ENCODE measurements at regions not wholly inside any gene's neighbourhood (a gene's known extent, or its start where the extent isn't known, plus 50 kb on each side); places are given as distances from the start of the nearest gene placed in this dataset.
"Not testable (repeated sequence)": the region's sequence is repeated elsewhere in the genome, so short reads cannot be mapped to it uniquely, and the experiment has no call there.

GRCh38 chr5:107067395-107067794 lies 603.3 kb downstream of the EFNA5 start:
- DNase-seq, result no peak

- no peak for DNase-seq
Observed at GRCh38 chr5:107063511-107063910, 607.2 kb downstream of the EFNA5 start.

GRCh38 chr5:107058803-107059202 lies 611.9 kb downstream of the EFNA5 start:
- DNase-seq, result no peak

- no peak for DNase-seq
Observed at GRCh38 chr5:107058235-107058634, 612.5 kb downstream of the EFNA5 start.

- no peak for DNase-seq
Observed at GRCh38 chr5:107056278-107056677, 614.5 kb downstream of the EFNA5 start.

- no peak for DNase-seq
Observed at GRCh38 chr5:107047048-107047447, 623.7 kb downstream of the EFNA5 start.

- no peak for DNase-seq
Observed at GRCh38 chr5:107043665-107044064, 627.1 kb downstream of the EFNA5 start.

GRCh38 chr5:107040907-107041306 lies 629.8 kb downstream of the EFNA5 start:
- DNase-seq, result no peak

- no peak for DNase-seq
Observed at GRCh38 chr5:107032629-107033028, 638.1 kb downstream of the EFNA5 start.

GRCh38 chr5:107028938-107029337 lies 641.8 kb downstream of the EFNA5 start:
- no peak for DNase-seq

- no peak for DNase-seq
Observed at GRCh38 chr5:107025712-107026497, 644.8 kb downstream of the EFNA5 start.

GRCh38 chr5:107023732-107024131 lies 647.0 kb downstream of the EFNA5 start:
- DNase-seq, result no peak

- DNase-seq, result no peak
Observed at GRCh38 chr5:107021575-107021974, 649.2 kb downstream of the EFNA5 start.

- no peak for DNase-seq
Observed at GRCh38 chr5:107020626-107021025, 650.1 kb downstream of the EFNA5 start.

- DNase-seq, result no peak
Observed at GRCh38 chr5:107017616-107018015, 653.1 kb downstream of the EFNA5 start.

GRCh38 chr5:107012371-107012770 lies 658.4 kb downstream of the EFNA5 start:
- DNase-seq, result no peak

- DNase-seq, result no peak
Observed at GRCh38 chr5:107011605-107012004, 659.1 kb downstream of the EFNA5 start.

GRCh38 chr5:107010060-107010459 lies 660.7 kb downstream of the EFNA5 start:
- no peak for DNase-seq

- DNase-seq, result no peak
Observed at GRCh38 chr5:107005653-107006052, 665.1 kb downstream of the EFNA5 start.

- DNase-seq, result no peak
Observed at GRCh38 chr5:107005161-107005560, 665.6 kb downstream of the EFNA5 start.

- no peak for DNase-seq
Observed at GRCh38 chr5:107002115-107002514, 668.6 kb downstream of the EFNA5 start.

- not testable (repeated sequence) for DNase-seq
Observed at GRCh38 chr5:106999506-106999905, 671.2 kb downstream of the EFNA5 start.

- DNase-seq, result no peak
Observed at GRCh38 chr5:106986006-106986405, 684.7 kb downstream of the EFNA5 start.

GRCh38 chr5:106985174-106985573 lies 685.6 kb downstream of the EFNA5 start:
- no peak for DNase-seq

- DNase-seq, result not testable (repeated sequence)
Observed at GRCh38 chr5:106979178-106979577, 691.6 kb downstream of the EFNA5 start.

Data from RPMI8226 (cell line).